NCI-H2227 treated with DMSO at 0.1 percent for 48 hours (cell line): ENCODE measurements at regions not wholly inside any gene's neighbourhood (a gene's known extent, or its start where the extent isn't known, plus 50 kb on each side); places are given as distances from the start of the nearest gene placed in this dataset.
"Not testable (repeated sequence)": the region's sequence is repeated elsewhere in the genome, so short reads cannot be mapped to it uniquely, and the experiment has no call there.

Experiments
- DNase-seq: peaks from one replicate; lab custom pipeline; 2025; lab: John Stamatoyannopoulos, UW

DNA sequence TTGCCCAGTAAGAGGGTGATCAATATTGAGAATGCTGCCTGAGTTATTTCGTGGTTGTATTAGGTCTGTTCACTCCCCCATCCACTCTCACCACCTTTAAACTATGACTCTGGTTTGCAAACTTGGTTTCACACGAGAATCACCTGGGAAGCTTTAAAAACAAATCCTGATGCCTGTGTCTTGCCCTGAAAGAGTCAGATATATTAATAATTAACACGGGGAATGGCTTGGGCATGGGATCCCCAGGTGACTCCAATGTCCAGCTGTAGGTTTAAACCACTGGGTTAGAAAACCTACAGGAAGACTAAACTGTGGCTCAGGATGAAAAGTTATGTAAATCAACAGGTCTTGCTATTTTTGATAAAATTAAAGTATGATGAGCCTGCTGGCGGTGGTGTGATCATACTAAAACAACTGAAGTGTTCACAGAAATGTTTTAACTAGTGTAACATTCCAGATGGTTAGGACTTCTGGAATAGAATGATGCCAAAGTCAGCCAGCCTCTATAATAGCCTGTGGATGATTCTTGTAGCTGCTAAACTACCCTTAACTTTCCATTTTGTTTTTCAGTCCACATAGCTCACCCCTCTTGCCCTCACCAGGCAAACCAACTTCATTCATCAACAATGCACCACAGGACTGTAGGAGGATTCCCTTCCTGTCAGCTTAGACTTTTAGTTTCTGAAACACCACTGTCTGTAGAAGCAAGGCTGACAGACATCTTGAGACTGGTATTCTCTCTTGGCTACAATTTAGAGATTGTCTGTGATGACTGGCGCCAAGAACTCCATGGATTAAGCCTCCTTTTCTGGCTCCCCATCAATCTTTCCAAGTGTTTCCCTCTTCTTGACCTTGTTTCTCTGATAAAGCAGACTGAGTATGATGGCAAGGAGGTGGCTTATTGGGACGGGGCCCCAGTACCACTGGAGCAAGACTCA lies 119.1 kb upstream of the ADAMTS9 start:
- DNase-seq, result peak; percentile 11

GRCh38 chr3:64805978-64806377 lies 118.2 kb upstream of the ADAMTS9 start:
- DNase-seq, result no peak

DNA sequence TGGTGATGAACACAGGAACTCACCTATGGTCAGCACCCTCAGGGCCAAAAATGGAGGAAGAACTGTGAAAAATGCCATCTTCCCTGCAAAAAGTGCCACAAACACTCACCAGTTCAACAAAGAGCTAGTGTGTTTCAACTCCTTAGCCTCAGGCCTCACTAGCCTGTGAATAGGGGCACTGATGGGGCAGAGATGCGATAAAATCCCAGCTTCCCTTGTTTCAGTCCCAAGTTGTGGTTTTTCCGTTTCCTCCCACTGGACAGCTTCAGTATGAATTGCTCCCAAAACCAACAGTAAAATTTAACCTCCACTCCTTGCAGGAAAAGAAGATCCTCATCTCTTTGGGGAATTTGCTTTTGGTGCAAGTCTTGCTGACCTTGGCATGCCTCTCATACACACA lies 117.4 kb upstream of the ADAMTS9 start:
- DNase-seq, result no peak

- no peak for DNase-seq
Observed at GRCh38 chr3:64803469-64803868, 115.7 kb upstream of the ADAMTS9 start.

GRCh38 chr3:64802460-64802859 lies 114.7 kb upstream of the ADAMTS9 start:
- no peak for DNase-seq

DNA sequence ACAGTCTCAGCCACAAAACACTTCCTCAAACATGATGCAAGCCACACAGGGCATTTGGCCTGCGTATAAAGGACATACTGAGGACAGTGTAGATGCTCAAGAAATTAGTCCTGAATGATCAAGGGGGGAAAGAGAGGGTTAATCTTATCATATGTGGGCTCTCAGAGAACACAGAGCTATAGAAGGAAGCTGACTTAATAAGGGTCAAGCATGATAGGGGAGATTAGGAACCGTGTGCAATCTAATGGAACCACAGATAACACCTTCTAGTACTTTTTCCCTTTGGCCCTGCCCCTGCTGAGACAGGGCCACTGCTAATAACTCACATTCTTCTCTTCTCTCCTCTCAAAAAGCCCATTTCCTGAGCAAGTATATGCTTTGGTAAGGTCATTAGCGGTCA lies 114.1 kb upstream of the ADAMTS9 start:
- no peak for DNase-seq

DNA sequence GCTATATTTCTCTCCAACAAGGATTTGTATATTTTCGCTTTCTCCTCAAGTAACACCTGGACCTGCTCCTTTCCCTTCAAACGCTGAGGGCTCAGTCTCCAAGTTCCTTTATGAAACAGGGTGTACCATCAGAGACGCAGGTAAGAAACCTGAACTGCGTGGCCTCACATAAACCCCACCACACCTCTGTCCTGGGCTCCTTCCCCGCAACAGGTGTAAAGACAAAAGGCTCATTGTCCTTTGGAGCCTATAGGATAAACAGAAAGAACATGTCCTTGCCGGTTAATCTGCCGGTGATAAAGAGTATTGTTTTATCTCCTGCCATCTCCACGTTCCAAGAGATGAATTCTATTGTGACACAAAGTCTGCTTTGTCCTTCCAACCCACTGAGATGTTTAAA lies 111.8 kb upstream of the ADAMTS9 start:
- no peak for DNase-seq

DNA sequence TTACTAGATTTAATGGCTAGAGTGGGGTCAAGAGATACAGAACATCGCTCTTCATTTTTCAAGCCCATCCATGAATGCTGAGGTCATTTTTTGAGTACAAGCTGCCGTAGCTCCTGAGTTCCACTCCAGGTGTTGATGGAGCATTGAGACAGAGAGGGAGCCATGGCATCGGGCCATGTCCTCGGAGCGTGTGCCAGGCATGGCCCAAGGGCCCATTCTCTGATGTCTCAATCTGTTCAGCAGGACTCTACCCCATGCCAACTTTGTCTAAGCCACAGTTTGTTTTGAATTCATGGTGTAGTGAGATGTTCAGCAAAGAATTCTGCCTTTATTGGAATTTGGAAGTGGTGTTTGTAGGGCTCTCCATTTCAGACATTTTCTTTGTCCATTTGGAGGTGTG lies 110.5 kb upstream of the ADAMTS9 start:
- DNase-seq, result no peak

GRCh38 chr3:64796607-64797399 lies 109.0 kb upstream of the ADAMTS9 start:
- no peak for DNase-seq

DNA sequence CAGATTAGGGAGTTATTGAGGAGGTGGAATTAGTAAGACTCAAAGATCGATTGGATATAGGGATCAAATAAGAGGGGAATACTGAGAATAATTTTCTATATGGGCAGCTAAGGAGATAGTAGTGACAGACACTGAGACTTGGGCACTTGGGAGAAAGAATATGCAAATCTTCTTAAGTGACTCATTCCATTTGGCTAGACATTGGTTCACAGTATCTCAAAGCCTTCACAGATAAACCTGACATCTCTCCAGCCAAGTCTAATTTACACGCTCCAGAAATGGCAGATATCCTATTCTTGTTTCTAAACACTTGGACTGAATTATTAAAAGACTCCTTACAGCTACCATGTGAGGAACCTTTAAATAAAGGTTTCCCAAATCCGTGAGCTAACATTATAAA lies 104.6 kb upstream of the ADAMTS9 start:
- DNase-seq, result no peak

GRCh38 chr3:64789111-64789510 lies 101.3 kb upstream of the ADAMTS9 start:
- DNase-seq, result no peak

- DNase-seq, result no peak
Observed at GRCh38 chr3:64783200-64783599, 95.4 kb upstream of the ADAMTS9 start.

DNA sequence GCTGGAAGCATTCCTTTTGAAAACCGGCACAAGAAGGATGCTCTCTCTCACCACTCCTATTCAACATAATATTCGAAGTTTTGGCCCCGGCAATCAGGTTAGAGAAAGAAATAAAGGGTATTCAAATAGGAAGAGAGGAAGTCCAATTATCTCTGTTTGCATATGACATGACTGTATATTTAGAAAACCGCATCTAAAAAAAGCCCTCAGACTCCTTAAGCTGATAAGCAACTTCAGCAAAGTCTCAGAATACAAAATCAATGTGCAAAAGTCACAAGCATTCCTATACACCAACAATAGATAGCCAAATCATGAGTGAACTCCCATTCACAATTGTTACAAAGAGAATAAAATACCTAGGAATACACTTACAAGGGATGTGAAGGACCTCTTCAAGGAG lies 93.1 kb upstream of the ADAMTS9 start:
- not testable (repeated sequence) for DNase-seq

GRCh38 chr3:64773137-64773536 lies 85.3 kb upstream of the ADAMTS9 start:
- DNase-seq, result no peak

DNA sequence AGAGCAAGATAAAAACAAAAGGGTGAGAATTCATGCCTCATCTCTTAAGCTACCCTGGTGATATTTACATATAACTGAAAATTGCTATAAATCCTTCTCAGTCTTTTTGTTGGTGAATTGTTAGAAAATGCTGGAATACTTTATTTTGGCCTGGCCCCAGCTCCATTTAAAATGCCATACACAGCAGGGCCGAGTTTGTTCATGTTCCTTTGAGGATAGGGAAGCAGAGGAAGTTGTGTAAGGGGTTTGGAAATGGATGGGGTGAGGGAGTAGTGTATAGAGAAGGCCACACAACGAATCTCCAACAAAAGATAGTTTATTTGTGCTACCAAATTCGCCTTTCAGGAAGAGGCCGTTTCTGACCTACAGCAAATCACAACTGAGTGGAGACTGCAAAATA lies 78.6 kb upstream of the ADAMTS9 start:
- DNase-seq, result no peak

DNA sequence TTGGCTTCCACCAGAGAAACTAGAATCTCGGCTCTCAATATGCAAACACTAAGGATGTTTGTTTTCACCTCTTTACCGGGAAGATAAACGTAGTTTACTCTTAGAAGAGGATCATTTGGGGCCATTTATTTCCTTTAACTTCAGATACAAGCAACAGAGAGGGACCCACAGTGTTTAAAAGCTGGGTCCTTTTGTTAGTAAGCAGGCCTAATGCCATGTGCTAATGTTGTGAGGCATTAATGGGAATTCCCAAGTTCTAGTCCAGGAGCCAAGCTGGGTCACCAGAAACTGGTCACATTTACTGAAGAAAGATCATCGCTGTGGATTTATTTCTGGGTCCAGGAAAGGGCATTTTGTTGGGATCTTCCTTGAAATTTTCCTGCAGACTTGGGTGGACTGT lies 78.1 kb upstream of the ADAMTS9 start:
- no peak for DNase-seq

DNA sequence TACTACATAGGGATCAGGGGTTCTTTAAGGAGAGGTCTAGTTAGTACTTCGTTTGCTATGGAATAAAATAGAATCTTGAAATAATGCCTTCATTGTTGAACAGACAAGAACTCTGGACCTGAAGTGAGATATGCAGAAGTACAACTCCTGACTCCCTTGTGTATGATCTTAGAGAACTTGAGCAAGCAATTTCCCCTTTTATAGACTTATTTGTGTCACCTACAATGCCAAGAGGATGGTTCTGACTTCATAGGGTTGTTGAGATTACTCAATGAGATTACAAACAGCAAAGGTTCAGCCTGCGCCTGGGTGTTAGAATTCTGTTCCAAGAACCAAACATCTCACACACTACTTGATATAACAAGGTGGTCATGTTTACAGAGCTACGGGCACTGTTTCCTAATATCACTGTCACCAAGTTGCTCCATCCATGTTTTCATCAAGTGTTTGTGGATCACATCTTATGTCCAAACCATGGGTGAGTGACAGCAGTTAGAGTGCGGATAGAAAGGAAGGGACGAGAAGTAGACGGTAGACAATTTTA lies 76.7 kb upstream of the ADAMTS9 start:
- DNase-seq, result no peak

GRCh38 chr3:64763980-64764379 lies 76.2 kb upstream of the ADAMTS9 start:
- DNase-seq, result no peak

DNA sequence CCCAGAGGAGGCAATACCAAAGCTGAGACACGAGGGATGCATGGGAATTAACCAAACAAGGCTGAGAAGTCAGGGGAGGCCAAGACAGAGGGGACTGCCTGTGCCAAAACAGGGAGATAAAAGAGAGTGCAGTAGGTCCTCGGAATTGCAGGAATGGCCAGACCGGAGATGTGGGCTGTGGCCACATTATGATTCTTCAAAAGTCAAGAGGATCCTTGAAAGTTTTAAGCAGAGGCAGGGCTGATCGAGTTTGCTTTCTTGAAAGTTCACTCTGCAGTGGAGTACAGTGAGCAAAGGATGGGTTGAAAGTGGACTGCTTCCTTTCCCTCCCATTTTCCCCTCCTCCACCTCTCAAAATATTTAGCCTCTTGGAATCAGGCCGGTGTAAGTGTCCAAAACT lies 73.9 kb upstream of the ADAMTS9 start:
- DNase-seq, result no peak

DNA sequence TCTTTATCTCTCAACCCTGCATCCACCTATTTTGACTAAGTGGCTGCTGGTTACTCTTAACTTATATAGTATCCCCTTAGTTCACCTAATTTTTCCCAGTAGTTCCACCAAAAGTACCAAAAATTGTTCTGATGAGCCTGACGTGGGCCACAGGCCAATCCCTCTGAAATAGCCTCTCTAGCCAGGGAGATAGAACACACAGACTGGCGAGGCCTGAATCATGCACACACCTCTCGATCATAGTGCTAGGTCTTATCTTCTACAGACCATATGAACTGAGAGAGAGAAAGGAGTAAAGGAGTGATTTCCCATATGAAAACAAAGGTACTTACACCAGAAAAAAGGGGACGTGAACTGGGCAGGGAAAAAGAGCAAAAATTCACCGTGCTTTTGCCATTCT lies 72.5 kb upstream of the ADAMTS9 start:
- no peak for DNase-seq

- no peak for DNase-seq
Observed at GRCh38 chr3:64759811-64760210, 72.0 kb upstream of the ADAMTS9 start.

DNA sequence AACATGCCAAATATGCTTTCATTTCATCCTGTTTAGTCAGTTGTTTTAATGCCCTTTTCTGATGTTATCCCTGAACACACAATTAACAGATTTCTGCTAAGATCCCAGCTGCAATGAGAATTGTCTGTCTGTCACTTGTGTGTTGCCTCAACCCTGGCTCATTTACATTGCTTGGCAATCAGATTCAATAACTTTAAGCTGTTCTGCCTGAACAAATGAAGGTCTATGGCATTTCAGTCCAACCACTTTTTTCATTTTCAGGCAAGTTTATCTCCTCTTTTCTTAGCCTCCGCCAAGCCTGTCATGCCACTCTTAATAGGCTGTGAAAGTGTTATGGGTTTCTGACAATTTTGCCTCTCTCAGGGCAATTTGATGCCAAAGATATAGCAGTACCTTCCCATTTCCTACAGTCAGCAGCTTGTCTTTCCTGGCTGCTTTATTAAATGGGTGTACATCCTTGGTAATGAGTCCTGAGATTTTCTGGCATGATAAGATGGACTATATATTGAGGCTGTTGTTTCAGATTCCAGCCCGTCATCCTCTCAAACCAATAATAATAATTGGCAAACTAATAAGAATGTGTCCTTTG lies 68.7 kb upstream of the ADAMTS9 start:
- no peak for DNase-seq
